ENCODE measurements at regions not wholly inside any gene's neighbourhood (a gene's known extent, or its start where the extent isn't known, plus 50 kb on each side); places are given as distances from the start of the nearest gene placed in this dataset.
"Not testable (repeated sequence)": the region's sequence is repeated elsewhere in the genome, so short reads cannot be mapped to it uniquely, and the experiment has no call there.

GRCh38 chr16:5789033-5789432, 691.4 kb upstream of the EEF2KMT start:
- no peak for DNase-seq

DNA sequence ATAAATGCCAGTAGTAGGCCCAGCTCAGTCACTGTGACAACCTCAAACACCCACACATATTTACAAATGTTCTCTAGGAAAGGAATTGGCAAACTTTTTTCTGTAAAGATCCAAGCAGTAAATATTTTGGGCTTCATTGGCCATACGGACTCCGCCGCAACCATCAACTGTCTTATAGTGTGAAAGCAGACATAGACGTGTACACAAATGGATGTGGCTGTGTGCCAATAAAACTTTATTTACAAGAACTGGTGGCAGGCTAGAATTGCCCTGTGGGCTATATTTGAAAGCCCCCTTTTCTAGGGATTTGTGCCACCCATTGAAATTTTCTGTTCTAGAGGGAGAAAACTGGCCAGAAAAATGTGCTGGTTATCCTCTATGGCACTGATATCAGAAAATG, 683.8 kb upstream of the EEF2KMT start:
- DNase-seq, result no peak

DNA sequence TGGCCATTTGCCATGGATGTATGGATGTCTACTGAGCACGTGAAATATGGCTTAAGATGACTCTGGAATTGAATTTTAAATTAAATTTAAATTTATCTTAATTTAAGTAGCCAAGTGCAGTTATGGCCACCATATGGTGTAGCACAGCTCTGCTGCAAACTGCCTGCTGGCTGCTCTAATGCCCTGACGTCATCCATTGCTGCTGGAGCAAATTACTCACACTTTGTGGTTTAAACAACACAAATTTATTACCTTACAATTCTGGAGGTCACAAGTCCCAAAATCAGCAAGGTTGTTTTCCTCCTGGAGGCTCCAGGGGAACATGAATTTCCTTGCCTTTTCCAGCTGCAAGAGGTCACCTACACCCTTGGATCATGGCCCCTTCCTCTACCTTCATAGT, 679.3 kb upstream of the EEF2KMT start:
- no peak for DNase-seq

DNA sequence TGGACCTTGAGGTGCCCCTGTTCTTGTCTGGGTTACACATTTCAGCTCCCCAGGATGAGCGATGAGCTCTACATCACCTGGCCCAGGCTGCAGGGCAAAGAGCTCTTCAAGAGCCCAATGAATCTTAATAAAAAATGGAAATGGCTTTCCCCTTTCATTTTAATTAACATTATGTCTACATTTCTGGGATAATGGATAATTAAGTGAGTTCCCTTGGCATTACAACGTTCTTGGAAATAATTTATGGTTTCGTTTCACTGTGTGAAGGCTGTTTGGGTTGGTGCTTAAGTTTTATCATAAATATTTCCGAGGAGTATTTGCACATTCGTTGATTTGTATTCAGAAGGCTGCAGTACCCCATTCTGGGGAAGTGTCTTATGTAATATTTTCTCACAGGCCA, 678.3 kb upstream of the EEF2KMT start:
- no peak for DNase-seq

- DNase-seq, result no peak
These were observed 672.5 kb upstream of the EEF2KMT start for GRCh38 chr16:5770118-5770517.

GRCh38 chr16:5769513-5769912, 671.9 kb upstream of the EEF2KMT start:
- DNase-seq, result no peak

DNA sequence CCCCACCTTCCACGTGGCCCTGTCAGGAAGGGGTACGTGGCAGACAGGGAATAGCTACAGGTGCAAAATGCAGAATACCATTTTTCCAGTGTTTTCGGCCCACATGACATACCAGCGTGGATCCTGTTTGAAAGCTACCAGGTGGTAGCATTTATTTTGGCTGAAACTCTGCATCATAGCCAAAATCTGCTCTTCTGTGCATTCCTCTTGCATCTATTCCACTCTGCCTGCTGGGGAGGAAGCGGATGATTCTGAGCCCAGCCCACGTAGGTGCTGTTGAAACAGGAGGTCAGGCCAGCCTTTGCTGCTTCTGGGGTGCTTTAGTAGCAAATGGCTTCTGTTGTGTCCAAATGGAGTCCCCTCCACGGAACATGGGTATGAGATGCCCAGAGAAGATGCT, 670.9 kb upstream of the EEF2KMT start:
- DNase-seq, result no peak

DNA sequence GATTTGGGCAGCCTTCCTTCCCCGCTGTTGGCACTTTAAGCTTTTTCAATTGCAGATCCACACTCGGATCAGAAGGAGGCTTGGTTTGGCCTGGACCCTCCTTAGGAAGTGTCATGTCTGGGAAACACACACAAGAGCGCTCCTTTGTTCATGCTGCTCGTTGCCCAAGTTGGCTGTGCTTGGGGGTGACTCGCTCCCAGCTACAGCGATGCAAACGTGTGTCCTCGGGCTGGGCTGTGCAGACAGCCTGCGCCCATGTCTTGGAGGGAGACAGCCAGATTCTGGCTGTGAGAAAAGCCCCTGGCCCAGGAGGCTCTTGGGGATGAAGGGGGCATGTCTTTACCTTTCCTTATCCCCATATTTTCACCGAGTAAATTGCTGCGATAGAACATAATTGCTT, 665.6 kb upstream of the EEF2KMT start:
- no peak for DNase-seq

DNA sequence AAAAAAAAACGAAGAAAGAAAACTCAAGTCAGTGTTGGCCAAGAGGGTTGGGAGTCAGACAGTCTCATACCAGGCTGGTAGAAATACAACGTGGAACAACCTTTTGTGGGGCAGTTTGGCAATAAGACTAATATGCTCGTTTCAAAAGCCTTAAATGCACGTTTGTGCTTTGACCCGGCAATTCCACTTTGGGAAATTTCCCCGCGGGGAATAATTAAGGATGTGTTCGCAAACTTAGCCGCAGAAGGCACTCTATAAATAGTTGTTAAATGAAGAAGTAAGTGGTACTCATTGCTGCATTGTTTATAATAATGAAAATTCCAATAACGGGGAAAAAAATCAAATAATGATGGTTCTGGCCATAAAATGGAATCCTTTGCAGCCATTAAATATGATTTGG, 664.8 kb upstream of the EEF2KMT start:
- DNase-seq, result no peak

GRCh38 chr16:5761592-5761991, 664.0 kb upstream of the EEF2KMT start:
- DNase-seq, result no peak

GRCh38 chr16:5758281-5758680, 660.7 kb upstream of the EEF2KMT start:
- no peak for DNase-seq

GRCh38 chr16:5756969-5757368, 659.4 kb upstream of the EEF2KMT start:
- no peak for DNase-seq

DNA sequence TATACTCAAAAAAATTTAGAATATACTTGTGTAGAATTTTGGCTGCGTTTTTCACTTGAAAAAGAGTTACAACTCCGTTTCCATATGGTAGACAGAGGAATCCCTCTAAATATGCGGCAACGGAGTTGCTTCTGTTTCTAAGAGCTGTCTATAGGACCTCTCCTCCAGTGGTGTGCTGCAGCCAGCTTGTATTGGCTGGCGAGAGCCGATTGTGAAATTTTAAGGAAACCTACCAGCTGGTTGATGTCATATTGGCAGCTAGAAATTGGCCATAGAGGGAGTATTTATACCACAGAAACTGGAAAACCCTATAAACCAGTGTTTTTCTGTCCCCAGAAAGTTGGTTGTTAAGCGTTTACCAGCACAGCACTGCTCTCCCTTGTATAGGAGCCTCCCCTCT, 655.8 kb upstream of the EEF2KMT start:
- no peak for DNase-seq

DNA sequence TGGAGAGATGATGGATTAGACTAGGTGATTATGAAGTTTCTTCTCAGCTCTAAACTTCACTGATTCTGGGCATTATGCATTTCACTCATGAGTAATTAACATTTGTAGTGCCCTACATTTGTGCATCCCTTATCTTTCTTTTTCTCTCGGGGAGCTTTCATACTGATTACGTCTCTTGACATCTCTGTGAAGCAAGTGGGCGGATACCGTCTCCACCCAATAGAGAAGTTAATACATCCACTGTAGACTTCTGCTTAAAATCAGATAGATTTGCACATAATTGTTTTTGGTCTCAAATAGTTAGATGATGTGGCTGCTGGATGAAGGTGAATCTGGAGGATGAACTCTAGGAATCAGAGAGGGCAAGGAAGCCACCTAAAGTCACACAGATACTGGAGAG, 653.6 kb upstream of the EEF2KMT start:
- no peak for DNase-seq

- not testable (repeated sequence) for DNase-seq
These were observed 652.8 kb upstream of the EEF2KMT start for GRCh38 chr16:5750439-5750838.

DNA sequence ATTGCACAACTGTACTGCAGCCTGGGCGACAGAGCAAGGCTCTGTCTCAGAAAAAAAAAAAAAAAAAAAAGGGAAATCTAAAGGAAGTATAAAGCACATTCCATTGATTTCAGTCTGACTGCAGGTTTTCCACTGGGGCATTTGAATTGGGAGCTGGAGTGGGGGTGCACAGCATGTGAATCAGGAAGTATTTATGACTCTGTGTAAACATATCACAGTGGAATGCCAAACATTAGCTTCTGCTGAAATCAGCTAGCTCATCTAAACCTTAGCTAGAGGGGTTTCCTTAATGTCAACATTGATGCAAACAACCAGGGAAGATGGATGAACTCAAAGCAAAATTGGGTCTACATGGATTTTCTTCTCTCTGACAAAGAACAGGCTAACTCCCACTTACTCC, 641.0 kb upstream of the EEF2KMT start:
- peak; percentile 27 for DNase-seq

DNA sequence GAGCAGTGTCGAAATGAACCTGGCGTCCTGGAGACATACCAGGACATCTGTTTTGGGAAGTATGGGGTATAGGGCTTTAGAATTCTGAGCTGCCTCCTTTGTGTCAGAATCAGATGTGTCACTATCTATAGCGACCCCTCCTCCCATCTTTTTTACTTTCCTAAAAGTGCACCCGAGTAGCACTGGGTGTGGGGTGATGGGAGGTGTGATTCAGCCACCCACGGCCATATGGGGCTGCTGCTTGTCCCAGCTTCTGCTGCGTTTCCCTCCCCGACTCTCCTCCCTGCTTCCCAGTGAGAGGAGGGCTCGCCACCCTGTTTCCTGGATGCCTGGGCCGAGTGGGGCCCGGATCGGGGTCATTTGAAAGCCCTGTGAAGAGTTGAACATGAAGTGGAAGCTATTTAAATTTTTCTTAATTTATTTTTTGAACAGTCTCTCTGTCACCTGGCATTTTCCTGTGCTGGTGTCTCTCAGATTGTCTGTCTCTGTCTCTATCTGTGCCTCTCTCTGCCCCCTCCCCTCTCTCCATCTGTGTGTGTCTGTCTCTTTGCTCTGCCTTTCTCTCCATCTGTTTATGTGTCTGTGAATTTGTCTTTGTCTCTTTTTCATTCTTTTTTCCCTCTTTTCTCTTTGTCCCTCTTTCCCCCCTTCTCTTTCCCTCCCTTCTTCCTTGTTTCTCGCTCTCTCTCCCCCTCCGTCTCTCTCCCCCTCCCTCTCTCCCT, 638.8 kb upstream of the EEF2KMT start:
- DNase-seq, result no peak

DNA sequence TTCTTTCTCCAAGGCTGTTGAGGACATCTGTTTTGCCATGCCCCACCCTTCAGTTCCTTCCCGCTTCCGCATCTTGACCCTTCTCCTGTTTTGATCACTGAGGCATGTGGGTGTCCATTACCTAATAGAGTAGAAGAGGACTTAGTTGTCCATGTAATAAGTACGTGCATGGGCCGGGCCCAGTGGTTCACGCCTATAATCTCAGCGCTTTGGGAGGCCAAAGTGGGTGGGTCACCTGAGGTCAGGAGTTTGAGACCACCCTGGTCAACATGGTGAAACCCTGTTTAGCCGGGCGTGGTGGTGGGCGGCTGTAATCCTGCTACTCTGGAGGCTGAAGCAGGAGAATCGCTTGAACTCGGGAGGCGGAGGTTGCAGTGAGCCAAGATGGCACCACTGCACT, 637.8 kb upstream of the EEF2KMT start:
- DNase-seq, result no peak

GRCh38 chr16:5730783-5731182, 633.2 kb upstream of the EEF2KMT start:
- no peak for DNase-seq

DNA sequence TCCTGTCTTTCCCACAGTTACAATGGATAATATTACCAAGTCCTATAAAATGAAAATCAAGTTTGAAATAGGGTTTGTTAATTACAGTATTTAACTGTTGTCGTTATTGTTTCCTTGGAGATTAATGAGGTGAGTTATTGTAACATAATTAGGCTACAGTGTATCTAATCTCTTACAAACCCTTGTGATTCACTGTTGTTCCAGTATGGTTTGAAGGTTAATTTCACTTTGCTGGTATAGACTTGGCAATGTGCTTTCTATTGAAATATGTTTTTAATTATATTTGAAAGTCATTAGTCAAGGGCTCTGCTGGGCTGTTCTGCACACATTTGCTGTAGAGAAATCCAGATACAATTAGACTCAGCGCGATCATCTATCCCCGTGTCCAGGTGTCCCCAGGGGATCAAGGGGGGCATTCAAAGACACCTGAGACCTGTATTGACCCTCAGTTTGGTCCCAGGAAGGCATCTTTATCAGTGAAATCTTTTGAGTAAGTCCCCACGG, 624.6 kb upstream of the EEF2KMT start:
- DNase-seq, result no peak

DNA sequence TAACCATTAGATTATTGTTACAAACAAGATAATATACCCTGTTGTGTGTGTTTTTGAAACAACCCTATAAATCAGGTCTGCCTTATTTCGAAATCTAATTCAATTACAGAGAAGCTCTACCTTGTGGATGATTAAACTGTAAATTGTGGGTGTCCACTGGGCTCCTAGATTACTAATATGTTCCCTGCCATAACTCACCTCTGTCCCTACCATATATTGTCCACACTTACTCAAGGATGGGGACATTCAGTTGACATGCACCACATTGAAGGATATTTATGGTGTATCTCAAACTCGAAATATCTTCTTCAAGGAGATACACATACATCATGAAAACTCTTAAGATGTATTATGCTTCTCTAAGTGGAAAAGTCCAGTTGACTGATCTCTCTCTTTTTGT, 617.6 kb upstream of the EEF2KMT start:
- DNase-seq, result no peak

DNA sequence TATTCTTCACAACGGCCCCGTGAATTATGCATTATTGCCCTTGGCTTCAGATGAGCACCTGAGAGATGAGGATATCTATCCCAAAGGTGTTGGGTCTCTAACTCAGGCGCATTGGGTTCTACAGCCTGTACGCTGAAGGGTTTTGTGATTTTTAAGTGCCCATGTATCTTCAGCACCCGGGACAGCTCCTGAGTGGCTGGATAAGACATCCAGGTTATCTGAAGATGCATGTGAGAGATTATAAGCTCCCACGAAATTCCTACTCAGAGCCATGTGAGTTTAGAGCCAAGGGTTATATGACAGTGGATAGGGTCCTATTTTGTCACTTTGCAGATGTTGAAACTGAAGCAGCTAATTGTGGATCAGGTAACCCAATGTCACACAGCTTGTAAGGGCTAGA, 612.3 kb upstream of the EEF2KMT start:
- DNase-seq, result no peak

- DNase-seq, result no peak
These were observed 608.6 kb upstream of the EEF2KMT start for GRCh38 chr16:5706211-5706610.

- no peak for DNase-seq
These were observed 606.7 kb upstream of the EEF2KMT start for GRCh38 chr16:5704271-5704670.

GRCh38 chr16:5693426-5693825, 595.8 kb upstream of the EEF2KMT start:
- no peak for DNase-seq

Data from DMS153 (cell line).